OCI-LY1 (cell line): ENCODE measurements at regions not wholly inside any gene's neighbourhood (a gene's known extent, or its start where the extent isn't known, plus 50 kb on each side); places are given as distances from the start of the nearest gene placed in this dataset.

ENCODE experiments used
- H2AFZ ChIP-seq: fragments of 200-600 bp; sonication (generic), shearing (Covaris generic); 2 replicates; pipeline ENCODE4 v1.6.0; 2014; ENCODE audit warnings: antibody characterized with exemption, mild to moderate bottlenecking, low read length
- H3F3A ChIP-seq: fragments of 200-600 bp; sonication (generic), shearing (Covaris generic); 2 replicates; pipeline ENCODE4 v1.6.0; 2014; ENCODE audit warnings: mild to moderate bottlenecking, antibody characterized with exemption, low read length, moderate library complexity; ENCODE audit not compliant: insufficient read depth
- H3K27ac ChIP-seq: fragments of 200-600 bp; sonication (generic); 2 replicates; pipeline ENCODE4 v1.5.1; 2014; ENCODE audit warnings: low read length, mixed run types, mild to moderate bottlenecking, low read depth; ENCODE audit not compliant: poor library complexity, severe bottlenecking
- H3K27me3 ChIP-seq: fragments of 200-600 bp; sonication (generic); 2 replicates; pipeline ENCODE4 v1.6.0; 2014; ENCODE audit warnings: antibody characterized with exemption, mild to moderate bottlenecking, low read length, moderate library complexity; ENCODE audit not compliant: insufficient read depth
- H3K36me3 ChIP-seq: fragments of 200-600 bp; sonication (generic); 2 replicates; pipeline ENCODE4 v1.6.1; 2014; ENCODE audit warnings: mild to moderate bottlenecking, antibody characterized with exemption, low read length, moderate library complexity, mixed read lengths; ENCODE audit not compliant: insufficient read depth
- H3K4me1 ChIP-seq: fragments of 200-600 bp; sonication (generic); 2 replicates; pipeline ENCODE4 v1.5.1; 2014; ENCODE audit warnings: mild to moderate bottlenecking, low read length, moderate library complexity; ENCODE audit not compliant: insufficient read depth, severe bottlenecking
- H3K4me2 ChIP-seq: fragments of 200-600 bp; sonication (generic), shearing (Covaris generic); 2 replicates; pipeline ENCODE4 v1.6.1; 2014; ENCODE audit warnings: low read length
- H3K4me3 ChIP-seq: fragments of 200-600 bp; sonication (generic); 2 replicates; pipeline ENCODE4 v1.5.1; 2014; ENCODE audit warnings: low read length, low read depth, mild to moderate bottlenecking, mixed read lengths; ENCODE audit not compliant: poor library complexity, severe bottlenecking
- H3K79me2 ChIP-seq: fragments of 200-600 bp; shearing (Covaris generic); 2 replicates; pipeline ENCODE4 v1.6.1; 2016; ENCODE audit warnings: mixed run types, low read length, mixed read lengths; ENCODE audit not compliant: insufficient read depth
- H3K9ac ChIP-seq: fragments of 200-600 bp; sonication (generic), shearing (Covaris generic); 2 replicates; pipeline ENCODE4 v1.6.1; 2014; ENCODE audit warnings: mild to moderate bottlenecking, low read length, mixed read lengths
- H3K9me2 ChIP-seq: fragments of 200-600 bp; sonication (generic), shearing (Covaris generic); 2 replicates; pipeline ENCODE4 v1.6.1; 2014; ENCODE audit warnings: low read depth, mild to moderate bottlenecking, low read length, mixed read lengths
- H3K9me3 ChIP-seq: fragments of 200-600 bp; shearing (Covaris generic); 2 replicates; pipeline ENCODE4 v1.6.1; 2014; ENCODE audit warnings: low read length, mixed read lengths
- H4K20me1 ChIP-seq: fragments of 200-600 bp; sonication (generic), shearing (Covaris generic); 2 replicates; pipeline ENCODE4 v1.6.0; 2016; ENCODE audit warnings: mild to moderate bottlenecking, low read length; ENCODE audit not compliant: insufficient read depth
- CTCF ChIP-seq: fragments of 200-600 bp; sonication (generic), shearing (Covaris generic); IDR thresholded peaks from 2 replicates; pipeline ENCODE4 v1.5.1; 2017; ENCODE audit warnings: mild to moderate bottlenecking, antibody characterized with exemption, low read length, moderate library complexity, mixed read lengths
- EZH2 ChIP-seq: fragments of 200-600 bp; sonication (generic), shearing (Covaris generic); IDR thresholded peaks from 2 replicates; pipeline ENCODE4 v1.8.0; 2017; ENCODE audit warnings: borderline replicate concordance, mixed run types, mild to moderate bottlenecking, antibody characterized with exemption, low read length, moderate library complexity, mixed read lengths

- Histone ChIP-seq H3K27me3 (no peaks in the 10 kb centered on the region), H3K36me3 (no peaks in the 10 kb centered on the region), H4K20me1 (no peaks in the 10 kb centered on the region), H3K9me2 (no peaks in the 10 kb centered on the region), H2AFZ (no peak overlapping the region), H3K79me2 (no peaks in the 10 kb centered on the region), H3K9me3 (no peaks in the 10 kb centered on the region), H3K4me3 (no peak overlapping the region), H3K4me2 (no peak overlapping the region), H3F3A (no peaks in the 10 kb centered on the region), H3K9ac (no peak overlapping the region), H3K27ac (no peak overlapping the region), H3K4me1 (no peaks in the 10 kb centered on the region)
- TF ChIP-seq CTCF (no peak), EZH2 (no peak)
These were observed 275.8 kb upstream of the IL1RAPL1 start for GRCh38 chrX:28311466-28311865.

- Histone ChIP-seq H3K4me2 (no peak overlapping the region), H3K4me3 (no peak overlapping the region), H2AFZ (no peak overlapping the region), H3K9me2 (no peaks in the 10 kb centered on the region), H3K4me1 (no peaks in the 10 kb centered on the region), H3K27me3 (no peaks in the 10 kb centered on the region), H3K27ac (no peak overlapping the region), H3K9me3 (no peaks in the 10 kb centered on the region), H3K36me3 (no peaks in the 10 kb centered on the region), H4K20me1 (no peaks in the 10 kb centered on the region), H3K79me2 (no peaks in the 10 kb centered on the region), H3F3A (no peaks in the 10 kb centered on the region), H3K9ac (no peak overlapping the region)
- TF ChIP-seq EZH2 = no peak
- TF ChIP-seq CTCF = no peak
These were observed 283.8 kb upstream of the IL1RAPL1 start for GRCh38 chrX:28303486-28303885.

- no peaks in the 10 kb centered on the region for H3K36me3 ChIP-seq
- H3F3A ChIP-seq = no peaks in the 10 kb centered on the region
- H3K27me3 ChIP-seq = no peaks in the 10 kb centered on the region
- H3K4me1 ChIP-seq = no peaks in the 10 kb centered on the region
- H4K20me1 ChIP-seq = no peaks in the 10 kb centered on the region
- no peaks in the 10 kb centered on the region for H3K9me2 ChIP-seq
- no peak overlapping the region for H3K4me3 ChIP-seq
- H3K79me2 ChIP-seq = no peaks in the 10 kb centered on the region
- no peaks in the 10 kb centered on the region for H3K9me3 ChIP-seq
- TF ChIP-seq EZH2 = no peak
- TF ChIP-seq CTCF = no peak
- no peak overlapping the region for H3K27ac ChIP-seq
- H3K9ac ChIP-seq = no peak overlapping the region
- H2AFZ ChIP-seq = no peak overlapping the region
- H3K4me2 ChIP-seq = no peak overlapping the region
These were observed 297.5 kb upstream of the DCAF8L1 start for GRCh38 chrX:28278726-28279125.
